Tibial nerve (tissue), 4 donors: ENCODE measurements at regions not wholly inside any gene's neighbourhood (a gene's known extent, or its start where the extent isn't known, plus 50 kb on each side); places are given as distances from the start of the nearest gene placed in this dataset.

Source experiments
- DNase-seq, 2 donors: peaks; one replicate each; pipeline ENCODE4 v3.0.0-alpha.2; 2019; ENCODE audit warnings: low spot score in 2 of 2
- H3K27ac ChIP-seq, 4 donors: fragments of 200-600 bp; sonication (generic) in 3 of 4; one replicate each; pipeline ENCODE4 v1.5.1; 2017 to 2019; ENCODE audit warnings: mild to moderate bottlenecking in 1 of 4
- H3K27me3 ChIP-seq, 2 donors: fragments of 200-600 bp; sonication (generic) in 1 of 2; one replicate each; pipeline versions ENCODE4 v1.5.1 to v1.6.0; 2017 to 2019
- H3K36me3 ChIP-seq, 3 donors: fragments of 200-600 bp; sonication (generic); one replicate each; pipeline ENCODE4 v1.5.1; 2018 to 2019
- H3K4me1 ChIP-seq, 4 donors: fragments of 200-600 bp; sonication (generic) in 3 of 4; one replicate each; pipeline ENCODE4 v1.5.1; 2017 to 2019
- H3K4me3 ChIP-seq, 4 donors: fragments of 200-600 bp; sonication (generic) in 3 of 4; one replicate each; pipeline ENCODE4 v1.5.1; 2017 to 2019; ENCODE audit warnings: mild to moderate bottlenecking in 1 of 4, moderate library complexity in 1 of 4
- H3K9me3 ChIP-seq, 4 donors: fragments of 200-600 bp; sonication (generic) in 3 of 4; one replicate each; pipeline ENCODE4 v1.5.1; 2017 to 2019
- EP300 ChIP-seq, 2 donors: sonication (generic); formaldehyde crosslinking; IDR thresholded peaks; one replicate each; pipeline ENCODE4 v1.6.1; 2017; ENCODE audit warnings: antibody characterized with exemption in 2 of 2, mild to moderate bottlenecking in 1 of 2
- POLR2A ChIP-seq, 2 donors: fragments of 450-650 bp; IDR thresholded peaks; one replicate each; pipeline ENCODE4 v1.6.1; 2017; ENCODE audit warnings: antibody characterized with exemption in 2 of 2, mild to moderate bottlenecking in 2 of 2, moderate library complexity in 2 of 2
- WGBS, 2 donors: methylation state at CpG; one replicate each; pipeline ENCODE4 v1.1.5; 2018; 5-methylcytosine and 5-hydroxymethylcytosine counted together
- TF ChIP-seq, protein P1 (sequence below), 5 experiments: fragments of 200-600 bp in 3 of 5; fragments of 450-650 bp in 2 of 5; sonication (generic) in 3 of 5; IDR thresholded peaks; one replicate each; pipeline ENCODE4 v1.5.1; 2016 to 2019; ENCODE audit warnings: antibody characterized with exemption in 5 of 5, mild to moderate bottlenecking in 3 of 5, moderate library complexity in 2 of 5

DNA sequence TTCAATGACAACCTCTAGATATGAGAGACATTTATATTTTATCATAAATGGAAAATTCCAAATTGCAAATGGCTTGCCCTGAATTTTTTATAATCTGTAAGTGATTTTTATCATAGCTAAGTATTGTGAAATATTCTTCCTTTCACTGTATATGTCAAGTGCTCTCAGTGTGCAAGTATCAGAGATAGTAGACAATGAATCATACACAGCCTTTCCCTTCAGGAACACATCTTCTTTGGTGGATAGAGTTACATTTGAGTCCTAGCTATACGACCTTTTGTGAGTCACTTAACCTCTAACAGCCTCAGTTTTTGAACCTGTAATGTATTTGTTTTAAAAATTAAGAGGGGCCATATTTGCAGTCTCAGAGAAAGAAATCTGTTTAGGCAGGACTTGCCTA is 350.7 kb upstream of the SEL1L start:
- TF ChIP-seq, protein P1, sequence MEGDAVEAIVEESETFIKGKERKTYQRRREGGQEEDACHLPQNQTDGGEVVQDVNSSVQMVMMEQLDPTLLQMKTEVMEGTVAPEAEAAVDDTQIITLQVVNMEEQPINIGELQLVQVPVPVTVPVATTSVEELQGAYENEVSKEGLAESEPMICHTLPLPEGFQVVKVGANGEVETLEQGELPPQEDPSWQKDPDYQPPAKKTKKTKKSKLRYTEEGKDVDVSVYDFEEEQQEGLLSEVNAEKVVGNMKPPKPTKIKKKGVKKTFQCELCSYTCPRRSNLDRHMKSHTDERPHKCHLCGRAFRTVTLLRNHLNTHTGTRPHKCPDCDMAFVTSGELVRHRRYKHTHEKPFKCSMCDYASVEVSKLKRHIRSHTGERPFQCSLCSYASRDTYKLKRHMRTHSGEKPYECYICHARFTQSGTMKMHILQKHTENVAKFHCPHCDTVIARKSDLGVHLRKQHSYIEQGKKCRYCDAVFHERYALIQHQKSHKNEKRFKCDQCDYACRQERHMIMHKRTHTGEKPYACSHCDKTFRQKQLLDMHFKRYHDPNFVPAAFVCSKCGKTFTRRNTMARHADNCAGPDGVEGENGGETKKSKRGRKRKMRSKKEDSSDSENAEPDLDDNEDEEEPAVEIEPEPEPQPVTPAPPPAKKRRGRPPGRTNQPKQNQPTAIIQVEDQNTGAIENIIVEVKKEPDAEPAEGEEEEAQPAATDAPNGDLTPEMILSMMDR (IDR thresholded peaks at IDR 0.05): no peak
- TF ChIP-seq POLR2A (IDR thresholded peaks at IDR 0.05): no peak
- TF ChIP-seq EP300 (IDR thresholded peaks at IDR 0.05): no peak
- Histone ChIP-seq H3K9me3 (no peaks in the 10 kb centered on the region), H3K27me3 (no peaks in the 10 kb centered on the region), H3K36me3 (no peaks in the 10 kb centered on the region), H3K4me3 (no peak overlapping the region), H3K4me1 (no peaks in the 10 kb centered on the region), H3K27ac (no peak overlapping the region)
- WGBS, 2 donors: 20 to 23% methylated on average over 1 of the region's 1 CpG
- DNase-seq: no peak

DNA sequence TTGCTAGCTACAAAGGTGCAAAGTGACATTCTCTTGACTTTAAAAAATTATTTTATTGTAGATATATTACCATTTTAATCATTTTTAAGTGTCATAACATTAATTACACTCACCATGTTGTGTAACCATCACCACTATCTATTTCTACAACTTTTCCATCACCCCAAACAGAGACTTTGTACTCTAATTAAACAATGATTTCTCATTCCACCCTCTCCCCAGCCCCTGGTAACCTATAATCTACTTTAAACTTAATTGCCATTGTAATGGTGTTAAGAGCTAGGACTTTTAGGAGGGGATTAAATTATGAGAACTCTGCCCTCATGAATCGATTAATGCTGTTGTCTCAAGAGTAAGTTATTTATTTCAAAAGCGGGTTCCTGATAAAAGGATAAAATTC is 352.9 kb upstream of the SEL1L start:
- H3K9me3 ChIP-seq: no peaks in the 10 kb centered on the region
- H3K4me3 ChIP-seq: no peak overlapping the region
- H3K27me3 ChIP-seq: no peaks in the 10 kb centered on the region
- WGBS, 2 donors: 91 to 94% methylated on average over 2 of the region's 2 CpGs
- TF ChIP-seq EP300 (IDR thresholded peaks at IDR 0.05) (no peak), POLR2A (IDR thresholded peaks at IDR 0.05) (no peak)
- TF ChIP-seq, protein P1 (IDR thresholded peaks at IDR 0.05): no peak
- DNase-seq: no peak
- no peak overlapping the region for H3K27ac ChIP-seq
- H3K4me1 ChIP-seq: no peaks in the 10 kb centered on the region
- H3K36me3 ChIP-seq: no peaks in the 10 kb centered on the region

DNA sequence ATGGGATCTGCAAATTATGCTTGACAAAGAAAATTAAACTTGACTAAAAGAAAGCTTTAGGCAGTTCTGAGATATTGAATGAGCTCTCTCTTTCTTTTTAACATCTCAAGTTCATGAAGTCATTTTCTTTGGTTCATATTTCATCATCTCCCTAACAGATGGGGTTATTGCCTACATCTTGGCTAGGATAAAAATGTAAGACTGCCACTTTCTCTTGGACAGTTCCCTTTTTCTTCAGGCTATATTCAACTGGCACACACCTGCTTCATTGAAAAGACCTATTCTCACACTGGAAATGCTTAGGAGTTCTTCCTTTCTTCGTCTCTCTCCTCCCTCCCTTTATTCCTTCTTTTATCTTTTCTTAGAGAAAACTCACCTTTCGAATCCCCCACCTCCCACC is 355.9 kb upstream of the SEL1L start:
- no peak for DNase-seq
- TF ChIP-seq POLR2A (IDR thresholded peaks at IDR 0.05): no peak
- TF ChIP-seq, protein P1 (IDR thresholded peaks at IDR 0.05): no peak
- no peak for TF ChIP-seq EP300 (IDR thresholded peaks at IDR 0.05)
- 58 to 61% methylated on average over 2 of the region's 2 CpGs for WGBS, 2 donors

DNA sequence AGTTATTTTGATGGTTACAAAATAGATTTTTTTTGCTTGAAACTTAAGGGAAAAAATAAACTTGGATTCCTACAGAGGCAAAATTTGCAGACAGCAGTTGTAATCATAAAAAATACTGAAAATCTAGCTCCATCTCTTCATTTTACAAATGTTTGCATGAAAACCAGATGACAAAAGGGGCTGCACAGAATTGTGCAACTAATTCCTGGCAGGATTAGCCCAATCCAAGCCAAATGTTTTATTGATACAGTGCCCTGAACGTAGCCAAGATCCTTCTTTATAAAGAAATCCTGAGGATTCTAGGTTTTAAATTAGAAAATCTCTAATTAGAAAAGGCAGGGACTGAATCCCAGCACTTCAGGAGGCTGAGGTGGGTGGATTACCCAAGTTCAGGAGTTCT is 356.4 kb upstream of the SEL1L start:
- Histone ChIP-seq H3K27me3 (no peaks in the 10 kb centered on the region), H3K4me3 (no peak overlapping the region), H3K9me3 (no peaks in the 10 kb centered on the region), H3K4me1 (no peaks in the 10 kb centered on the region), H3K27ac (no peak overlapping the region), H3K36me3 (no peaks in the 10 kb centered on the region)
- 50 to 55% methylated on average over 1 of the region's 1 CpG for WGBS, 2 donors
- TF ChIP-seq POLR2A (IDR thresholded peaks at IDR 0.05) (no peak), EP300 (IDR thresholded peaks at IDR 0.05) (no peak)
- TF ChIP-seq, protein P1 (IDR thresholded peaks at IDR 0.05): no peak
- DNase-seq: no peak

More for the DNA sequence above, 355.9 kb upstream of the SEL1L start:
- no peaks in the 10 kb centered on the region for H3K4me1 ChIP-seq
- H3K9me3 ChIP-seq: no peaks in the 10 kb centered on the region
- H3K4me3 ChIP-seq: no peak overlapping the region
- no peaks in the 10 kb centered on the region for H3K27me3 ChIP-seq
- no peaks in the 10 kb centered on the region for H3K36me3 ChIP-seq
- no peak overlapping the region for H3K27ac ChIP-seq

DNA sequence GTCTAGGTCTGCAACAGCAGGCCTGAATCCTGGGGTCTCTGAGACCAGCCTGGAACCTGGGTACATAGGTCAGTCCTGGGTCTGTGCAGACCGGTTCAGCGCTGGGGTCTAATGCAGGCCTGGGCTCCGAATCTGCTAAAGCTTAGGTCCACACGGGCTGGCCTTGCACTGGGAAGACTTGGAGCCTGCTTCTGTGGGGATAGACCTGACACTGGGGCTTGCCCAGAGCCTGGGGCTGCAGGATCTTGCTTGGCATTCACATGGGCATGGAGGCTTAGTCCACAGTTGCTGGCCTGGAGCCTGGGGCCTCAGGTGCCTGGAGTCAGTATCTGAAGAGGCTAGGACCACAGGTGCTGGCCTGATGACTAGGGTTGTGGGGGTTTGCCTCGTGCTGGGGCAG is 369.8 kb upstream of the SEL1L start:
- H3K36me3 ChIP-seq: no peaks in the 10 kb centered on the region
- no peaks in the 10 kb centered on the region for H3K27me3 ChIP-seq
- peaks cover 0 to 30% (median 10%) of the 10 kb centered on the region in 4 donors for H3K9me3 ChIP-seq
- no peak overlapping the region for H3K27ac ChIP-seq
- DNase-seq: no peak
- H3K4me3 ChIP-seq: no peak overlapping the region
- no peaks in the 10 kb centered on the region for H3K4me1 ChIP-seq
- WGBS, 2 donors: 81 to 83% methylated on average over 3 to 5 of the region's 5 CpGs
- TF ChIP-seq POLR2A (IDR thresholded peaks at IDR 0.05) (no peak), EP300 (IDR thresholded peaks at IDR 0.05) (no peak)
- TF ChIP-seq, protein P1 (IDR thresholded peaks at IDR 0.05): no peak
